IgD-negative memory B cell (primary cell): ENCODE measurements at regions not wholly inside any gene's neighbourhood (a gene's known extent, or its start where the extent isn't known, plus 50 kb on each side); places are given as distances from the start of the nearest gene placed in this dataset.
A peak's percentile ranks its signal among the peaks of the same experiment; 100 is the strongest.
"Not testable (repeated sequence)": the region's sequence is repeated elsewhere in the genome, so short reads cannot be mapped to it uniquely, and the experiment has no call there.

Source experiments
- H3K27ac Mint-ChIP-seq, 3 donors: one replicate each; pipeline ENCODE4 v1.8.0; 2020 to 2022; ENCODE audit warnings: mild to moderate bottlenecking in 3 of 3, mixed read lengths in 3 of 3, moderate library complexity in 1 of 3
- H3K27me3 Mint-ChIP-seq: one replicate; pipeline ENCODE4 v1.8.0; 2021; ENCODE audit warnings: mixed read lengths
- H3K36me3 Mint-ChIP-seq: one replicate; pipeline ENCODE4 v1.8.0; 2020; ENCODE audit warnings: mild to moderate bottlenecking, mixed read lengths
- H3K4me1 Mint-ChIP-seq, 3 donors: one replicate each; pipeline ENCODE4 v1.8.0; 2020 to 2022; ENCODE audit warnings: mixed read lengths in 3 of 3, mild to moderate bottlenecking in 1 of 3
- H3K4me3 Mint-ChIP-seq, 4 donors: one replicate each; pipeline ENCODE4 v1.8.0; 2020 to 2022; ENCODE audit warnings: mild to moderate bottlenecking in 4 of 4, mixed read lengths in 4 of 4, moderate library complexity in 3 of 4
- H3K9me3 Mint-ChIP-seq, 3 donors: one replicate each; pipeline ENCODE4 v1.8.0; 2020 to 2021; ENCODE audit warnings: mixed read lengths in 3 of 3, mild to moderate bottlenecking in 1 of 3

GRCh38 chr5:74970891-74971290, 81.5 kb downstream of the GCNT4 start:
- H3K36me3 Mint-ChIP-seq, H3K4me1 Mint-ChIP-seq, H3K27ac Mint-ChIP-seq, H3K9me3 Mint-ChIP-seq, H3K27me3 Mint-ChIP-seq, H3K4me3 Mint-ChIP-seq: not testable (repeated sequence)

- Mint-ChIP-seq H3K27ac (peak overlapping the region in 1 of 3 donors; percentile 39), H3K4me3 (no peak overlapping the region), H3K4me1 (no peaks in the 10 kb centered on the region)
Observed at GRCh38 chr5:74969726-74970125, 82.6 kb downstream of the GCNT4 start.

GRCh38 chr5:74966141-74967026, 86.0 kb downstream of the GCNT4 start:
- Mint-ChIP-seq H3K27ac (no peak overlapping the region), H3K27me3 (no peaks in the 10 kb centered on the region), H3K4me3 (no peak overlapping the region), H3K4me1 (no peaks in the 10 kb centered on the region), H3K36me3 (no peaks in the 10 kb centered on the region), H3K9me3 (no peaks in the 10 kb centered on the region)

More at GRCh38 chr5:74969726-74970125, 82.6 kb downstream of the GCNT4 start:
- Mint-ChIP-seq H3K27me3 (peaks cover 1% of the 10 kb centered on the region), H3K36me3 (no peaks in the 10 kb centered on the region), H3K9me3 (no peaks in the 10 kb centered on the region)

GRCh38 chr5:74963407-74963806, 89.0 kb downstream of the GCNT4 start:
- peaks cover 0 to 2% (median 0%) of the 10 kb centered on the region in 3 donors for H3K9me3 Mint-ChIP-seq
- H3K27me3 Mint-ChIP-seq: peaks cover 2% of the 10 kb centered on the region
- H3K27ac Mint-ChIP-seq: no peak overlapping the region
- H3K36me3 Mint-ChIP-seq: no peaks in the 10 kb centered on the region
- no peaks in the 10 kb centered on the region for H3K4me1 Mint-ChIP-seq
- no peak overlapping the region for H3K4me3 Mint-ChIP-seq

- no peak overlapping the region for H3K27ac Mint-ChIP-seq
- no peaks in the 10 kb centered on the region for H3K36me3 Mint-ChIP-seq
- peaks cover 0 to 4% (median 0%) of the 10 kb centered on the region in 3 donors for H3K9me3 Mint-ChIP-seq
- no peak overlapping the region for H3K4me3 Mint-ChIP-seq
- H3K27me3 Mint-ChIP-seq: peaks cover 2% of the 10 kb centered on the region
- H3K4me1 Mint-ChIP-seq: no peaks in the 10 kb centered on the region
Observed at GRCh38 chr5:74957906-74958305, 91.7 kb upstream of the FAM169A start.

GRCh38 chr5:74957029-74957784, 91.0 kb upstream of the FAM169A start:
- Mint-ChIP-seq H3K36me3 (no peaks in the 10 kb centered on the region), H3K4me3 (no peak overlapping the region), H3K4me1 (no peaks in the 10 kb centered on the region), H3K27ac (no peak overlapping the region), H3K27me3 (peaks cover 2% of the 10 kb centered on the region), H3K9me3 (peaks cover 0 to 4% (median 0%) of the 10 kb centered on the region in 3 donors)

- Mint-ChIP-seq H3K4me1 (no peaks in the 10 kb centered on the region), H3K27ac (no peak overlapping the region)
Observed at GRCh38 chr5:74956278-74956677, 90.1 kb upstream of the FAM169A start.

GRCh38 chr5:74954919-74955318, 88.7 kb upstream of the FAM169A start:
- H3K27ac Mint-ChIP-seq: no peak overlapping the region
- peaks cover 3% of the 10 kb centered on the region for H3K27me3 Mint-ChIP-seq
- H3K36me3 Mint-ChIP-seq: no peaks in the 10 kb centered on the region
- peaks cover 0 to 4% (median 0%) of the 10 kb centered on the region in 3 donors for H3K9me3 Mint-ChIP-seq
- no peak overlapping the region for H3K4me3 Mint-ChIP-seq
- H3K4me1 Mint-ChIP-seq: no peaks in the 10 kb centered on the region

More at GRCh38 chr5:74956278-74956677, 90.1 kb upstream of the FAM169A start:
- H3K27me3 Mint-ChIP-seq: peaks cover 3% of the 10 kb centered on the region
- no peak overlapping the region for H3K4me3 Mint-ChIP-seq
- H3K9me3 Mint-ChIP-seq: peaks cover 0 to 4% (median 0%) of the 10 kb centered on the region in 3 donors
- no peaks in the 10 kb centered on the region for H3K36me3 Mint-ChIP-seq

- H3K9me3 Mint-ChIP-seq: peaks cover 0 to 4% (median 0%) of the 10 kb centered on the region in 3 donors
- peak overlapping the region in 1 of 4 donors; percentile 12 for H3K4me3 Mint-ChIP-seq
- no peak overlapping the region for H3K27ac Mint-ChIP-seq
- peaks cover 3% of the 10 kb centered on the region for H3K27me3 Mint-ChIP-seq
- H3K36me3 Mint-ChIP-seq: no peaks in the 10 kb centered on the region
- no peaks in the 10 kb centered on the region for H3K4me1 Mint-ChIP-seq
Observed at GRCh38 chr5:74953937-74954720, 87.9 kb upstream of the FAM169A start.

- H3K27ac Mint-ChIP-seq: no peak overlapping the region
- peaks cover 0 to 2% (median 0%) of the 10 kb centered on the region in 3 donors for H3K9me3 Mint-ChIP-seq
- no peaks in the 10 kb centered on the region for H3K36me3 Mint-ChIP-seq
- peaks cover 3% of the 10 kb centered on the region for H3K27me3 Mint-ChIP-seq
- no peak overlapping the region for H3K4me3 Mint-ChIP-seq
- no peaks in the 10 kb centered on the region for H3K4me1 Mint-ChIP-seq
Observed at GRCh38 chr5:74953554-74953936, 87.4 kb upstream of the FAM169A start.

GRCh38 chr5:74952406-74952805, 86.2 kb upstream of the FAM169A start:
- no peak overlapping the region for H3K4me3 Mint-ChIP-seq
- no peak overlapping the region for H3K27ac Mint-ChIP-seq
- no peaks in the 10 kb centered on the region for H3K36me3 Mint-ChIP-seq
- peaks cover 8% of the 10 kb centered on the region for H3K27me3 Mint-ChIP-seq
- no peaks in the 10 kb centered on the region for H3K4me1 Mint-ChIP-seq
- peaks cover 0 to 2% (median 0%) of the 10 kb centered on the region in 3 donors for H3K9me3 Mint-ChIP-seq

GRCh38 chr5:74951865-74952264, 85.7 kb upstream of the FAM169A start:
- no peaks in the 10 kb centered on the region for H3K36me3 Mint-ChIP-seq
- H3K9me3 Mint-ChIP-seq: peaks cover 0 to 2% (median 0%) of the 10 kb centered on the region in 3 donors
- H3K4me3 Mint-ChIP-seq: no peak overlapping the region
- H3K27ac Mint-ChIP-seq: no peak overlapping the region
- H3K27me3 Mint-ChIP-seq: peaks cover 9% of the 10 kb centered on the region
- no peaks in the 10 kb centered on the region for H3K4me1 Mint-ChIP-seq

- no peak overlapping the region for H3K27ac Mint-ChIP-seq
Observed at GRCh38 chr5:74950836-74951515, 84.8 kb upstream of the FAM169A start.

GRCh38 chr5:74949976-74950375, 83.8 kb upstream of the FAM169A start:
- H3K27ac Mint-ChIP-seq: no peak overlapping the region
- H3K4me1 Mint-ChIP-seq: no peaks in the 10 kb centered on the region
- H3K9me3 Mint-ChIP-seq: no peaks in the 10 kb centered on the region
- H3K27me3 Mint-ChIP-seq: peaks cover 13% of the 10 kb centered on the region
- H3K36me3 Mint-ChIP-seq: no peaks in the 10 kb centered on the region
- H3K4me3 Mint-ChIP-seq: no peak overlapping the region

More at GRCh38 chr5:74950836-74951515, 84.8 kb upstream of the FAM169A start:
- Mint-ChIP-seq H3K27me3 (peaks cover 13% of the 10 kb centered on the region), H3K9me3 (no peaks in the 10 kb centered on the region), H3K4me1 (no peaks in the 10 kb centered on the region), H3K4me3 (no peak overlapping the region), H3K36me3 (no peaks in the 10 kb centered on the region)
